CD4-positive, alpha-beta memory T cell (primary cell): ENCODE measurements at regions not wholly inside any gene's neighbourhood (a gene's known extent, or its start where the extent isn't known, plus 50 kb on each side); places are given as distances from the start of the nearest gene placed in this dataset.

ENCODE experiments used
- CTCF ChIA-PET: fragments of 350-600 bp; sonication (Branson Sonifier 250); formaldehyde crosslinking; loops from one replicate; lab custom pipeline; 2021; ENCODE audit warnings: inconsistent platforms; ENCODE audit not compliant: partially characterized antibody; lab: Charles Lee
- POLR2A ChIA-PET: fragments of 350-600 bp; sonication (Branson Sonifier 250); formaldehyde crosslinking; loops from one replicate; lab custom pipeline; 2021; ENCODE audit not compliant: partially characterized antibody; lab: Charles Lee
- DNase-seq, 5 donors: peaks; one replicate each; pipeline versions ENCODE4 v3.0.0 to v3.0.0-alpha.2; 2020 to 2022; ENCODE audit warnings: mixed read lengths in 1 of 5
- H3K27ac ChIP-seq: one replicate; pipeline ENCODE4 v1.7.0; 2013; ENCODE audit warnings: low read depth, low read length
- H3K27me3 ChIP-seq: 2 replicates; pipeline ENCODE4 v1.7.0; 2013; ENCODE audit warnings: mild to moderate bottlenecking, low read length, moderate library complexity; ENCODE audit not compliant: insufficient read depth
- H3K36me3 ChIP-seq: 2 replicates; pipeline ENCODE4 v1.7.0; 2013; ENCODE audit warnings: mild to moderate bottlenecking, low read length, moderate library complexity; ENCODE audit not compliant: insufficient read depth
- H3K4me1 ChIP-seq: 2 replicates; pipeline ENCODE4 v1.7.0; 2013; ENCODE audit warnings: mild to moderate bottlenecking, low read length, moderate library complexity; ENCODE audit not compliant: insufficient read depth
- H3K4me3 ChIP-seq, 2 donors: one replicate each; pipeline ENCODE4 v1.7.0; 2013; ENCODE audit warnings: low read length in 2 of 2, mild to moderate bottlenecking in 1 of 2
- H3K9me3 ChIP-seq, 2 donors: one replicate each; pipeline ENCODE4 v1.7.0; 2013; ENCODE audit warnings: low read length in 2 of 2, control low read depth in 1 of 2; ENCODE audit not compliant: control insufficient read depth in 1 of 2
- H3K27ac Mint-ChIP-seq, 7 donors: one replicate each; pipeline ENCODE4 v1.8.0; 2020 to 2021; ENCODE audit warnings: mixed read lengths in 7 of 7, mild to moderate bottlenecking in 6 of 7, inconsistent platforms in 3 of 7, moderate library complexity in 3 of 7
- H3K27me3 Mint-ChIP-seq, 2 donors: one replicate each; pipeline ENCODE4 v1.8.0; 2020 to 2021; ENCODE audit warnings: mixed read lengths in 2 of 2
- H3K36me3 Mint-ChIP-seq, 2 donors: one replicate each; pipeline ENCODE4 v1.8.0; 2020 to 2021; ENCODE audit warnings: mixed read lengths in 2 of 2, inconsistent platforms in 1 of 2, mild to moderate bottlenecking in 1 of 2
- H3K4me1 Mint-ChIP-seq, 4 donors: one replicate each; pipeline ENCODE4 v1.8.0; 2020 to 2021; ENCODE audit warnings: mixed read lengths in 4 of 4, mild to moderate bottlenecking in 1 of 4
- H3K4me3 Mint-ChIP-seq, 8 donors: one replicate each; pipeline ENCODE4 v1.8.0; 2020 to 2021; ENCODE audit warnings: mixed read lengths in 8 of 8, mild to moderate bottlenecking in 7 of 8, moderate library complexity in 6 of 8, inconsistent platforms in 3 of 8
- H3K9me3 Mint-ChIP-seq, 8 donors: one replicate each; pipeline ENCODE4 v1.8.0; 2020 to 2021; ENCODE audit warnings: mixed read lengths in 8 of 8, mild to moderate bottlenecking in 5 of 8, inconsistent platforms in 3 of 8, moderate library complexity in 1 of 8
- intact Hi-C: fragments of 100-400 bp; cut with micrococcal nuclease; formaldehyde crosslinking; loops from one replicate; pipeline ENCODE4 v1.15.1; 2023

- H3K4me3 Mint-ChIP-seq = no peak overlapping the region
- ChIA-PET POLR2A (no interaction called here), CTCF (no interaction called here)
- no peaks in the 10 kb centered on the region for H3K4me1 ChIP-seq
- H3K4me3 ChIP-seq = no peak overlapping the region
- H3K4me1 Mint-ChIP-seq = no peaks in the 10 kb centered on the region
- intact Hi-C loops = no loop called here
- H3K9me3 ChIP-seq = no peaks in the 10 kb centered on the region
- no peaks in the 10 kb centered on the region for H3K27me3 ChIP-seq
- no peak overlapping the region for H3K27ac ChIP-seq
- H3K36me3 Mint-ChIP-seq = no peaks in the 10 kb centered on the region
- DNase-seq = no peak
- H3K27ac Mint-ChIP-seq = no peak overlapping the region
- H3K27me3 Mint-ChIP-seq = peaks cover 9 to 13% of the 10 kb centered on the region in 2 donors
- no peaks in the 10 kb centered on the region for H3K36me3 ChIP-seq
- H3K9me3 Mint-ChIP-seq = peaks cover 0 to 3% (median 0%) of the 10 kb centered on the region in 8 donors
These were observed 459.1 kb upstream of the MDFIC2 start for GRCh38 chr3:70771426-70772147.

DNA sequence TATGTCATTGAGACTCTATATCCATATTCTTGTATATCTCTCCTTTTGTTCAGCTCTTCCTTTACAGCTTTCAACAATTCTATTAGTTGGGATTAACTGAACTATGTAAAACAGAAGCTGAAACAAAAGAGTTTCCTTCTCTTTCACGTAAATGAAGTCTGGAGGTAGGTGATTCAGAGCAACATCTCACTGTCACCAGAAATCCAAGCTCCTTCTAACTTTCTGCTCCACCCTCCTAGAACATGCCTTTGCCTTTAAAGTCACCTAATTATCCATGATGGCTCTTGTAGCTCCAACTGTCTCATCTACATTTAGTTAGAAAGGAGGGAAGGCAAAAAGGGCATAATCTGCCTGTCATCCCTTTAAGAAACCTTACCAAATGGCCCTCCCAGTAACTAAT is 458.2 kb upstream of the MDFIC2 start:
- no peak for DNase-seq
- Histone ChIP-seq H3K9me3 (no peaks in the 10 kb centered on the region), H3K27ac (no peak overlapping the region), H3K36me3 (no peaks in the 10 kb centered on the region), H3K4me3 (no peak overlapping the region), H3K27me3 (no peaks in the 10 kb centered on the region), H3K4me1 (no peaks in the 10 kb centered on the region)
- no peaks in the 10 kb centered on the region for H3K36me3 Mint-ChIP-seq
- H3K9me3 Mint-ChIP-seq = peaks cover 0 to 2% (median 0%) of the 10 kb centered on the region in 8 donors
- H3K4me1 Mint-ChIP-seq = no peaks in the 10 kb centered on the region
- H3K27ac Mint-ChIP-seq = no peak overlapping the region
- ChIA-PET CTCF (no interaction called here), POLR2A (no interaction called here)
- H3K4me3 Mint-ChIP-seq = no peak overlapping the region
- peaks cover 9% of the 10 kb centered on the region in 2 donors for H3K27me3 Mint-ChIP-seq
- intact Hi-C loops = no loop called here

- ChIA-PET CTCF (no interaction called here), POLR2A (no interaction called here)
- DNase-seq = no peak
- no peaks in the 10 kb centered on the region for H3K27me3 ChIP-seq
- Mint-ChIP-seq H3K36me3 (no peaks in the 10 kb centered on the region), H3K27ac (no peak overlapping the region), H3K4me3 (no peak overlapping the region), H3K4me1 (no peaks in the 10 kb centered on the region), H3K27me3 (peaks cover 5% of the 10 kb centered on the region in 2 donors), H3K9me3 (no peaks in the 10 kb centered on the region)
- H3K4me1 ChIP-seq = no peaks in the 10 kb centered on the region
- intact Hi-C loops = no loop called here
- no peak overlapping the region for H3K27ac ChIP-seq
- H3K36me3 ChIP-seq = no peaks in the 10 kb centered on the region
- H3K4me3 ChIP-seq = no peak overlapping the region
- no peaks in the 10 kb centered on the region for H3K9me3 ChIP-seq
These were observed 453.9 kb upstream of the MDFIC2 start for GRCh38 chr3:70766301-70766700.

- no peaks in the 10 kb centered on the region for H3K27me3 ChIP-seq
- H3K4me3 ChIP-seq = no peak overlapping the region
- H3K9me3 Mint-ChIP-seq = no peaks in the 10 kb centered on the region
- H3K4me1 Mint-ChIP-seq = no peaks in the 10 kb centered on the region
- peaks cover 0 to 2% of the 10 kb centered on the region in 2 donors for H3K27me3 Mint-ChIP-seq
- H3K27ac Mint-ChIP-seq = no peak overlapping the region
- POLR2A ChIA-PET = no interaction called here
- no peaks in the 10 kb centered on the region for H3K9me3 ChIP-seq
- H3K27ac ChIP-seq = no peak overlapping the region
- intact Hi-C loops = no loop called here
- no peaks in the 10 kb centered on the region for H3K4me1 ChIP-seq
- no peaks in the 10 kb centered on the region for H3K36me3 Mint-ChIP-seq
- no peaks in the 10 kb centered on the region for H3K36me3 ChIP-seq
- CTCF ChIA-PET = no interaction called here
- no peak for DNase-seq
- H3K4me3 Mint-ChIP-seq = no peak overlapping the region
These were observed 451.5 kb upstream of the MDFIC2 start for GRCh38 chr3:70763894-70764293.

- Histone ChIP-seq H3K4me1 (no peaks in the 10 kb centered on the region), H3K27ac (no peak overlapping the region), H3K27me3 (no peaks in the 10 kb centered on the region), H3K9me3 (no peaks in the 10 kb centered on the region), H3K36me3 (no peaks in the 10 kb centered on the region), H3K4me3 (no peak overlapping the region)
- POLR2A ChIA-PET = no interaction called here
- H3K4me3 Mint-ChIP-seq = no peak overlapping the region
- CTCF ChIA-PET = no interaction called here
- H3K9me3 Mint-ChIP-seq = peaks cover 0 to 2% (median 0%) of the 10 kb centered on the region in 8 donors
- intact Hi-C loops = no loop called here
- no peak overlapping the region for H3K27ac Mint-ChIP-seq
- no peaks in the 10 kb centered on the region for H3K36me3 Mint-ChIP-seq
- peaks cover 3% of the 10 kb centered on the region in 2 donors for H3K27me3 Mint-ChIP-seq
- no peak for DNase-seq
- no peaks in the 10 kb centered on the region for H3K4me1 Mint-ChIP-seq
These were observed 445.2 kb upstream of the MDFIC2 start for GRCh38 chr3:70757658-70758057.

DNA sequence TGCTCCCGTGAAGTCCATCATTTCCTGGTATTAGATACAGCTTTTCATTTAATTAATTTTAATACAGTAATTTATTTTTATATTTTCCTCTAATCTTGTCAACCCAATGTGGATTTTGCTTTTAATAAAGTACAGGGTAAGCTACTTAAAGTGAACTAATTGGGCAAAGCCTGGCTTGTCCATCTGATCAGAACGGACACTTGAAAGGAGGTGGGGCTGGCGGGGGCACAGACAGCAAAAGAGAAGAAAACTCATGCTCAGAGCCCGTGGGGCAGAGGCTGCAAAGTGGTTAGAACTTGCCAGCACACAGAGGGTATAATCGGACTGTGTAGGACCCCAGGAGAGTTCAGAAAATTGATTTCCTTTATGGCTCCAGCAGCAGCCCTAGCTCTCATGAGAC is 443.1 kb upstream of the MDFIC2 start:
- Mint-ChIP-seq H3K4me3 (no peak overlapping the region), H3K27ac (no peak overlapping the region), H3K36me3 (no peaks in the 10 kb centered on the region), H3K9me3 (peaks cover 0 to 2% (median 0%) of the 10 kb centered on the region in 8 donors), H3K27me3 (peaks cover 8 to 12% of the 10 kb centered on the region in 2 donors), H3K4me1 (no peaks in the 10 kb centered on the region)
- CTCF ChIA-PET = no interaction called here
- H3K36me3 ChIP-seq = no peaks in the 10 kb centered on the region
- POLR2A ChIA-PET = no interaction called here
- DNase-seq = no peak
- no peaks in the 10 kb centered on the region for H3K27me3 ChIP-seq
- H3K4me3 ChIP-seq = no peak overlapping the region
- intact Hi-C loops = no loop called here
- no peaks in the 10 kb centered on the region for H3K9me3 ChIP-seq
- no peaks in the 10 kb centered on the region for H3K4me1 ChIP-seq
- no peak overlapping the region for H3K27ac ChIP-seq

DNA sequence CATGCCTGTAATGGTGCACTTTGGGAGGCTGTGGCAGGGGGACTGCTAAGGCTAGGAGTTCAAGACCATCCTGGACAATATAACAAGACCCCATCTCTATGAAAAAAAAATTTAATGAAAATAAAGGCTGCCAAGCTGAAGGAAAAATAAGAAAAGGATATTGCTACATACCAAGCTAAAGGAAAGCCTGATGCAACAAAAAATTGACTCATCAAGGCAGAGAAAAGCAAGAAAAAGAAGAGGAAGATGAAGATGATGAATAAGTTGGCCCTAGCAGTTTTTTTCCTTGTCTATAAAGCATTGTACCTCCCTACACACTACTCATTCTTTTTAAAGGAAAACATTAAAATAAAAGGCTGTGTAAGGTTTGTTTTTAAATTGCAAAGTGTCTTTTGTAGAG is 441.9 kb upstream of the MDFIC2 start:
- Mint-ChIP-seq H3K27me3 (peaks cover 8 to 12% of the 10 kb centered on the region in 2 donors), H3K4me1 (no peaks in the 10 kb centered on the region), H3K36me3 (no peaks in the 10 kb centered on the region), H3K4me3 (no peak overlapping the region), H3K9me3 (peaks cover 0 to 2% (median 0%) of the 10 kb centered on the region in 8 donors), H3K27ac (no peak overlapping the region)
- no peaks in the 10 kb centered on the region for H3K36me3 ChIP-seq
- no peaks in the 10 kb centered on the region for H3K27me3 ChIP-seq
- no peaks in the 10 kb centered on the region for H3K9me3 ChIP-seq
- no peak overlapping the region for H3K27ac ChIP-seq
- intact Hi-C loops = no loop called here
- DNase-seq = no peak
- ChIA-PET POLR2A (no interaction called here), CTCF (no interaction called here)
- no peaks in the 10 kb centered on the region for H3K4me1 ChIP-seq
- H3K4me3 ChIP-seq = no peak overlapping the region
